ENCODE measurements at regions not wholly inside any gene's neighbourhood (a gene's known extent, or its start where the extent isn't known, plus 50 kb on each side); places are given as distances from the start of the nearest gene placed in this dataset.

DNA sequence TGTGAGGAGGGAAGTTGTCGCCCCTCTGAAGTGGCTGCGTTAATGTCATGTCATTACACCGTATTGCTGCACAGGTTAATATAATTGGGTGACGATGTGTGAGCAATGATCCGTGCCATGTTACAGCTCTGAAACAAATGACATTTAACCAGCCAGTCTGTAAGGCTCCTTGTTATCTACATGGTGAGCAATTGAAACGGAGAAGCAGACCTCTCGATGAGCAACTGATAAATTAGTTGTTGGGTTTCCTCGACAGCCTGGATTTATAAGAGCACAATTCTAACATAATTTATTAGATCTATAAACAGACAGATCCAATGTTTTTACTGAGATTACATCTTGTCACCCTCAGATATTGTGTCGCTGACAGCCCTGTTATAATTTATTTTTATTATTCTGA, 49.9 kb upstream of the MAFB start:
- DNase-seq (ENCODE audit: low read depth) = no peak

GRCh38 chr20:40739841-40740240, 50.8 kb upstream of the MAFB start:
- no peak for DNase-seq (ENCODE audit: low read depth)

DNA sequence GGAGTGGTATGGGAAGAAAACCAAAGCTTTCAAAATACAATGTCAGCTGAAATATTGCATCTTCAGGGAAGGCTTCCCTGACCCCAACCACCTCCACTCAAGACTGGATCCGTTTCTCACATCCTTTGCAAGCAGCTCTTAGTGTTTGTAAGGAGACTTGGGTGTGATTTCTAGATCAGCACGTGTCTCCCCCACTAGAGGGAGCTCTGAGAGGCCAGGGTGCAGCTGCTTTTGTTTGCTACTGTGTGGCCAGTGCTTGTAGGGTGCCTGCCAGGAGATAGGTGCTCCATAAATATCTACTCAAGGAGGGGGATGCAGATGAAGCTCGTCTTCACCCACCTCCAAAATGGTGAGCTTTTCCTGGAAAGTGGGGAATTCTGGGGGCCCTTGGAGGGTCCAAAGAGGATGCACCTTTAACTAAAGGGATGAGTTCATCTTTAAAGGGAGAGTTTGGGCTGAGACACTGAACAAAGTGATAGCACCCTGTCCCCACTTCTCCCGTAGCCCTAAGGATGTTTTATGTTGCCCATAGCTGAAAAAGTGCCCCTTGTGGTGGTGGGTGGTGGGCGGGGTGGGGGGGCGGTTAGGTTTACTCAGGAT, 52.6 kb upstream of the MAFB start:
- peak; percentile 56 for DNase-seq (ENCODE audit: low read depth)

GRCh38 chr20:40743141-40743775, 54.2 kb upstream of the MAFB start:
- DNase-seq (ENCODE audit: low read depth) = no peak

DNA sequence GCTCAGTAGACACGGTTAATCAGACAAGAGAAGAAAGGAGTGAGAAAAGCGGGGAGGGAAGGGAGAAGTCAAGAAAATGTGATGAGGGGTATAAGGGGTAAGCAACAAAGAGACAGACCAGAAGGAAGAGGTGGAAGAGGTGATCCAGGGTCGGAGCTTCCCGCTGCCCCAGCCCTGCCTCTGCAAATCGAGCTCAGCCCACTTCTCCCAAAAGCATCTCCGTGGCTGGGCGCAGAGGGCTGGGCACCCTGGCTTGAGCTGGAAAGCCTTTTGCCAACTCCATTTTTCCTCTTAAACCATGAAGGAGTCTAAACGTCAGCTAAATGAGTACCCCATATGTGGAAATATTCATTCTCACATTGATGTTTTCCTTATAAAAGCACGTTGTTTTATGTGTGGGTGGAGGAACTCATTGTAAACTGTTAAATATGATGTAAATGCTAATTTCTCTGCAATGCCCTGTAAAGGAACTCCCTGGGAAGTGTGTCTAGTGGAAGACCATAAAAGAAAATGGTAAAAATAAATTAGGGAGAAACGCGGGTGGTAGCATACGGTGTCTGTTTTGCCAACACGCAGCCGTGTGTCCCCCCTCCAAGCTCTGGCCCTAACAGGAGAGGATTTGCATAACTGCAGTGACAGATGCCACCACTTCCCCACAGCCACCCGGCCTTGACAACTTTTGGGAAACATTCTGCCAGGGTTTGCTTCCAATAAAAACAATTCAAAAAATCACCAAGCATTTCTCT, 55.2 kb upstream of the MAFB start:
- DNase-seq (ENCODE audit: low read depth) = no peak

DNA sequence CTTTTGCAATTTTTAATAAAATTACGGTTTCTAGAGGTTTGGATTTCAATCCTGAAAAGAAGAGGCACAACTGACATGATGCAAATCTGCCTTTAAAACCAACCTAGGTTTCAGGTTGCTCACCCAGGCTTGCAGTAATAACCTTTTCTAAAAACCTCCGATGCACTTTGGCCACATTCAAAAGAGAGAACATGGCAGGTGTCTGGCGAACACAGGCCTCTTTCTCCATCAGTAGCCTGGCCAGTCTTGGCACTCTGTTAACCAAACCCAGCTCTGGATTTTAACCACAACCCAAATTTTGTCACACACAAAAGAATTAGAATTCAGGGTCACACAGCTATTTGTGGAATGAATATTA, 55.8 kb upstream of the MAFB start:
- DNase-seq (ENCODE audit: low read depth) = no peak

GRCh38 chr20:40746251-40746650, 57.2 kb upstream of the MAFB start:
- no peak for DNase-seq (ENCODE audit: low read depth)

DNA sequence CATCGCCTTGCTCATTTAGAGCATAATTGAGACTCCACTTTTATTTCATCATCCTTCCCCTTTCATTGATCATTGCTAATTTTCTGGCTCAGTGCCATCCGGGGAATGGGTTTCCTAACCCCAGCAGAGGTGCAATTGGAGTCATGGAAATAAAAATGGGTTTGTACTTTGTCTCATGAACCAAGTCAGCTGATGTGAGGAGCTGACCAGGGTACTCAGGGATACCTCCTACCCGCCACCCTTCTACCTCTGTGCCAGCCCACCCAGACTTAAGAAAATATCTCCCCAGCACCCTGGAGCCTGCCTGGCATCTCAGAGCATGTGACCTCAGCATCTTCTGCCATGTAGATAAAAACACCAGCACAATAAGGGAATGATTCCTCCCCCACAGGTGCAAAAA, 59.1 kb upstream of the MAFB start:
- no peak for DNase-seq (ENCODE audit: low read depth)

GRCh38 chr20:40749985-40750506, 61.0 kb upstream of the MAFB start:
- DNase-seq (ENCODE audit: low read depth) = no peak

DNA sequence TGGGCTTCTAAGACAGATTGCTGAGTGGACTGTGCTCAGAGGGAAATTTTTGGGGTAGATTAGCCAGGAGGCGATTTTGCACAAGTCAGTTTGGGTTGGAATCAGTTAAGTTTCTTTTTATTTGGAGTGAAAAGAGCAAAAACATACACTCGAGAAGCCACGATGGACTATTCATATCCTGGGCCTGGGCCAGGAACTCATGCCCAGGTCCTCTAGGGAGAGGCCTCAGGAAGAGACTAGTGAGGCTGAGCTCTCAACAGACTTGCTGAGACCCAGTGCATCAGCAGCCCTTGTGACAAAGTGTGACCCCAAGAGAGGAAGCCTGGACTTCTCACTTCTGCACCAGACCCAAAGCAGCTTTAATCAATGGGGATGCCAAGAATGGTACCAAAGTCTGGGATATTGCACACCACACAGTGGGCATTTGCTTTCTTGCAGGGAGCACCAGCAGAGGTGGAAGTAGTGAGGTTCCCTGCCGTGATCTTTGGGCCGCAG, 61.6 kb upstream of the MAFB start:
- DNase-seq (ENCODE audit: low read depth) = no peak

DNA sequence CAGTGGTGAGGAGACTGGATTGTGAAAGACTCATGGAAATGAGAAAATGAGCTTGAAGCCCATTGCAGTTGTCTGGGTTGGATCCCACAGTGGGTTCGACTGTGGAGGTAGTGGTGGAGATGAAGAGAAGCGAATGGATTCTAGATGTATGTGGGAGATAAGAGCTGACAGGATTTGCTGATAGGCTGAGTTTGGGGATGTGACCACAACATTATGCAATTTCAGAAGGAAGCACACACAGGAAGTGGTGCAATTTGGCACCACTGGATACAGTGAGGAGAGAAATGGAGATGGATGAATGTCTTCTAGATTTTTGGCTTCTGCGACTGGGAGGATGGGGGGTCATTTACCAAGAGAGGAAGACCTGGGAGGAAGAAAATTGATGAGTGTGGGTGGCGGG, 64.4 kb upstream of the MAFB start:
- DNase-seq (ENCODE audit: low read depth) = no peak

DNA sequence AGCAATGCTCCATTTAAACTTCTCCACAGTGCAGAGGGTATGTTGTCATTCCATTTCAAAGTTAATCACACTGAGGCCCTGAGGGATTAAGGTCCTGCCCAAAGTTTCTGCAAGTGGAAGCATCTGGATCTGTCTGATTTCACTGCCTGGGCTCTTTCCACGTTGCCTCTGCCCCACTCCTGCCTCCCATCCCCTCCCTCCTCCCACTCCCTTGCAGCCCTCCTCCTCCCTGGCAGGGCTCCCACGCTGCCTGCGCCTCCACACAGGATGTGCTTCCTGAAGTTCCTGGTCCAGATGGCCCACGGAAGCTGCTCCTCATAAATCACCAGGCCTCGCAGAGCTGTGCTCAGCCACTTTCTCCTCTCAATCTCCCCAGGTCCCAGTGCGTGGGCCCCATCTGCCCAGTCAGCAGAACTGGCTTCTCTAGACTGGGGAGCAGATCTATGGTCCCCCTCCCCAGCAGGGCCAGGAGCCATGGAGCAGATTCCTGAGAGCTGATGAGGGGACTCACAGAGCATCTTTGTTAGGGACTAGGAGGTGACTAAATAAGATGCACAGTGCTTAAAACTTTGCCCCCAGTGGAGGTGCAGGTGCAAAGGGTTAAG, 65.4 kb upstream of the MAFB start:
- no peak for DNase-seq (ENCODE audit: low read depth)

- DNase-seq (ENCODE audit: low read depth) = no peak
These were observed 68.1 kb upstream of the MAFB start for GRCh38 chr20:40757087-40757486.

- DNase-seq (ENCODE audit: low read depth) = no peak
These were observed 69.8 kb upstream of the MAFB start for GRCh38 chr20:40758790-40759189.

DNA sequence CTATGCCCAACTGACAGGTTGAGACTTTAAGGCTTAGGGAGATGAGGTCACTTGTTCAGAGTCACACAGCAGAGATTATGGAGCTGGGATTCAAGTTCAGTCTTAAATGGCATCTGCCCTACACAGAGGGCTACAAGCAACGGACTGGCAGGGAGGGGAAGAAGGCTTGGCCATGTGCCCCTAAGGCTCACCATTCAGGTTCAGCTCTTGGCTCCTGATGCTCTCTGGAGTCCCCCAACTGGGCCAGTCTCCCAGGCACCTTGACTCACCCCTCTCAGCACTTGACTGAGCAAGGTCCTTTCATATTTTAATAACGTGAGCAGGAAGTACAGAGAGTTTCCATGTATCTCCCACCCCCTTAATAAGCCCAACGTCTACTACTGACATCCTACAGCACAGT, 71.4 kb upstream of the MAFB start:
- DNase-seq (ENCODE audit: low read depth) = no peak

GRCh38 chr20:40763646-40764295, 74.7 kb upstream of the MAFB start:
- no peak for DNase-seq (ENCODE audit: low read depth)

DNA sequence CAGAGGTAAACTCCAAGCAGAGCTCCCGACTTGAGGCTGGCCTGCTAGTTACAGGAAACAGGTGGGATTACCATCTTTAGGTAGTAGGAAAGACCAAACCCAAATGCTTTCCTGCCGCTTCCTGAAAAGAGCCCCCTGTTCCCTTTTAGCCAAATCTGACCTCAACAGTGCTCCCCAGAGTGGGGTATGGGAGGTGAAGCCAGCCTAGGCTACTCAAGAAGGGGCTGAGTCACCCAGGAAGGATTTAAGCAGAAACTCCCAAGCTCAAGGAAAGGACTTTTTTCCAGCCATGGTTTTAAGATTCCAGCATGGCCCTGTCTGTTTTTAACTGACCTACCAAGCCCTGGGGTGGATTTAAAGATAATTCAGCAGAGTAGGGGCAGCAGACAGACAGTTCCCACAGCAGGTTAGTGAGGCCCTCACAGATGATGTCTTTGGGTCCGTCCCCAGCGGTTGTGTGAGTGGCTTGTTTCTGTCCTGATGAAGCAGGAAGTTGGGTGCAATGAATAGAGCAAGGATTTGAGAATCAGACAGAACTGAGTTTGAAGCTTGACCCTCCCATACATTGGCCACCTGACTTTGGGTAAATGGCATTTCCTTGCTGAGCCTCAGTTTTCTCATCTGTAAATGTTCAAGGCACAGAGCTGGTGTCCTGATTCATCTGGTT, 76.9 kb upstream of the MAFB start:
- no peak for DNase-seq (ENCODE audit: low read depth)

GRCh38 chr20:40766790-40767614, 78.0 kb upstream of the MAFB start:
- no peak for DNase-seq (ENCODE audit: low read depth)

DNA sequence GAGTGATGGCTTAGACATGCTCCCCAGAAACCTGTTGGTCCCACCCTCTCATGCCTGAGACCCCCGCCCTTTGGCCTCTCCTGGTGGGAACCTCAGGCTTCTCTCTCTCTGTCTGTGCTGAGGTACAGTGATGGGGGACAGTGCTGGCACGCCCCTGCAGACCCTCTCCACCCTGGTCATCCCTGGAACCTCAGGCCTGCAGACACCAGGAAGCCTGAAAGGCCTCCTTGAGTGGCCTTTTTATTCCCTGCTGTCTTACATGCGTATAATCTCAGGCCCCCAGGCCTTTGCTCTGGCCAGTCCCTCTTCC, 78.5 kb upstream of the MAFB start:
- DNase-seq (ENCODE audit: low read depth) = no peak

- DNase-seq (ENCODE audit: low read depth) = no peak
These were observed 79.1 kb upstream of the MAFB start for GRCh38 chr20:40768105-40768504.

DNA sequence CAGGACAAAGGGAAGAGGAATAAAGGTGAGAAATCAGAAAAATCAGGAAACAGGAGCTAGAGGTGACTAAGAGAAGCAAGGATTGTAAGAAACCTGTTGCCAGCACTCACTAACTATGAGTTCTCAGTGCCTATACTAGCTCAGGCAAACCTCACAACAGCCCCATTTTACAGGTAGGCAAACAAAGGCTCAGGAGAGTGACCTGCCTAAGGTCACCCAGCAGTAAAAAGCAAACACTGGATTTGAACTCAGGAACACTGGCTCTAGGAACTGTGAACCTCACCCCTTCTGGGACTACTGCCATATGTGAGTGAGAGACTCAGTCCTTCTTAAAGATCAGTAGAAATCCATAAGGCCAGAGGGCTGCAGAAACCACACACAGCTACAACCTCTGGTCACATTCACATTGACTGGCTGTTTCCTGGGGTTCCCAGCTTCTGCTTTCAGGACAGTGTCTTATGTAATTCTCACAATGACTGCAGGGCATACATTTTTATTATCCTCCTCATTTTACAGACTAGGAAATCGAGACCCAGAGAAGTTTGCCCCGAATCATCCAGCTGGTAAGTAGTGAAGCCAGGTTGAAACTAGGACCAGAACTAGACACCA, 80.7 kb upstream of the MAFB start:
- no peak for DNase-seq (ENCODE audit: low read depth)

Data from ELR (cell line).